Left cardiac atrium (tissue), 4 donors: ENCODE measurements at regions not wholly inside any gene's neighbourhood (a gene's known extent, or its start where the extent isn't known, plus 50 kb on each side); places are given as distances from the start of the nearest gene placed in this dataset.
"Not testable (repeated sequence)": the region's sequence is repeated elsewhere in the genome, so short reads cannot be mapped to it uniquely, and the experiment has no call there.

Experiments used
- ATAC-seq, 2 donors: fragments of 200-7000 bp; cut with Tn5 transposase; one replicate each; pipeline ENCODE4 v1.9.1; 2020; ENCODE audit warnings: mild to moderate bottlenecking in 2 of 2, moderate library complexity in 2 of 2
- DNase-seq: peaks from one replicate; pipeline ENCODE4 v3.0.0-alpha.2; 2020
- intact Hi-C, 2 donors: fragments of 100-400 bp; cut with DNase I; formaldehyde crosslinking; loops; one replicate each; pipeline versions ENCODE4 v1.14.1 to v1.15.1; 2022 to 2023
- donor health status: DM: no; HTN: yes; CAD: no.
- donor health status: DM: no; HTN: yes; CAD: no; lungs with severe emphysema.
- donor health status: DM: yes; HTN: yes; CAD: no.
- donor health status: Dilated cardiomyopathy.

DNA sequence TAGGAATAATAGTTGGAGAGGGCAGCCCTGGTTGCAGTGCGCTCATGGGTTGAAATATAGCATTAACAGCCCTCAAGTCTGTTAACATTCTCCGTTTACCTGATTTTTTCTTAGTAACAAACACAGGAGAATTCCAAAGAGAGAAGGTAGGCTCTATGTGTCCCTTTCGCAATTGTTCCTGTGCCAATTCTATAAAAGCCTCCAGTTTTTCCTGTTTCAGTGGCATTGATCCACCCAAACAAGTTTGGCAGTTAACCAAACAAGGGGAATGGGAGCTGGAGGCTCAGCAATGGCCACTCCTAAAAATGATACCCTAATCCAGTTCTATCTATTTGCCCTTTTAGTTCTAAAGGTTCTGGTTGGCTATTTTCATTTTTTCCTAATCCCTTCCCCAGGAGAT lies 151.6 kb downstream of the ZNF486 start:
- ATAC-seq = no peak
- no peak for DNase-seq
- intact Hi-C loops = no loop called here

DNA sequence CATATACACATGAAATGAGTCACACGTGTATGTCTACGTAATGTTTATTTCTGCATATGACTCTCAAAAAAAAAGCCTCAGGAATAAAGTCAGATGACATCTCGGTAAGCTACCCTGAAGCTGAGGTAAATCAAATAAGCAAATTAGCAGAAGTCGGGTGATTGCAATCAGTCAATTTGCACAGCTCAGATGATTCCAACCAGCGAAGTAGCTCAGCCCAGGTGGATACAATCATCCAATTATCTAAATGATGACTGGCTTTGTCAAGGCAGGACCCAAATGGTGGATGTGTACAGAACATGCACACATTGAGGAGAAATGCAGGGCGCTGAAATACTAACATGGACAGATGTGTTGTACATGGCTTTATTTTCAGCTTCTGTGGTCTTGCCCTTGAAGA lies 148.5 kb downstream of the ZNF486 start:
- intact Hi-C loops = no loop called here
- DNase-seq (no peak), ATAC-seq (no peak)

DNA sequence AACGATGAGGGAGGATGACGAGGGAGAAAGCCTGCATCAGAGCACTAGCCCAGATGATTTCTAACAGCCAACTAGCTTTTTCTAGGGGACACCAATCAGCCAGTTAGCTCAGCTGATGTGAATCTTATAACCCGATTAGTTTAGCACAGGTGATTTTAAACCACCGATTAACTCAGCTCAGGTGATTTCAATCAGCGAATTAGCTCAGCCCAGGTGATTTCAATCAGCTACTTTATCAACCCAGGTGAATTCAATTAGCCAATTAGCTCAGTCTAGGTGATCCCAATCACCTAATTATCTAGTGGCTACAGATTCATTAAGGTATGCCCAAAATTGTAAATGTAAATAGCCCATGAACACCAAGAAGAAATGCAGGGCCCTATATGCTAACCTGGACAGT lies 146.9 kb downstream of the ZNF486 start:
- no peak for ATAC-seq
- intact Hi-C loops = no loop called here
- DNase-seq = no peak

- DNase-seq = no peak
- no peak for ATAC-seq
- intact Hi-C loops = no loop called here
These were observed 140.1 kb downstream of the ZNF486 start for GRCh38 chr19:20307127-20307526.

- not testable (repeated sequence) for DNase-seq, ATAC-seq
These were observed 129.3 kb downstream of the ZNF486 start for GRCh38 chr19:20296314-20296713.

DNA sequence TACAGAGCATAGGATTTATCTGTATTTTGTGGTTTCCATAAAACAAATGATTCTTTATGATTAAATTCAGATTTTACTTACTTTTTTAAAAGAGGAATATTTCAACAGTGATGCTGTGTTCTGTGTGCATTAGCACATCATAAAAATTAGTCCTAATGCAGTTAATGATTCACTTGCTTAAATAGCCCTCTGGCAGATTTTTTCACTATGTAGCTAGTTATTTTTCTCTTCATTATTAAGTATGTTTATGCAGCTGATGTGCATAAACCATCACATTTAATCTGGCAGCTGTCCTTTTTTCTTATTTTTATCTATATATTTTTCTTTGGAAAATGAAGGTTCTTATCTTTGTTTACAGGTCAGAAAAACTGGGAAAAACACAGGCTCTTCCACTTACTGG lies 127.2 kb downstream of the ZNF486 start:
- intact Hi-C loops = no loop called here
- DNase-seq = no peak
- ATAC-seq = no peak

More at GRCh38 chr19:20296314-20296713, 129.3 kb downstream of the ZNF486 start:
- intact Hi-C loops = not testable (repeated sequence)

GRCh38 chr19:20292520-20292919 lies 125.5 kb downstream of the ZNF486 start:
- ATAC-seq, DNase-seq, intact Hi-C loops: not testable (repeated sequence)

- no peak for DNase-seq
- ATAC-seq = no peak
- intact Hi-C loops = no loop called here
These were observed 122.2 kb downstream of the ZNF486 start for GRCh38 chr19:20289186-20289585.

DNA sequence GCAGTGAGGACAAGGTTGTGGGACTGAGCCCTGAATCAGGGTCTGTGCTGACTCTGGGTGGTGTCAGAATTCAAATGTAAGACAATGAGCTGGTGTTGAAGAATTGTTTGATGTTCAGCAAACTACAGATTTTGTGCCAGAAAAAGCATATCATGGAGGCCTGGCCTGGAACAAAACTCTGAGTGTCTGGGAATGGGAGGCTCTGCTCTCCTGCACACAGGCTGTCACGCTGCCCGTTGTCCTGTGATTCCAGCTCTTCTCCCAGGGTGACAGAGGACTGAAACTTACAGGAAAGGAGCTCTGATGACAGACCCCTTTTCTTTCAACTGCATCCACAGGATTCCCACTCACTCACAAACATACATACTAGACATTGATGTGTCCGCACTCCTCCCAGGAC lies 120.1 kb downstream of the ZNF486 start:
- ATAC-seq = no peak
- DNase-seq = no peak
- intact Hi-C loops = no loop called here

DNA sequence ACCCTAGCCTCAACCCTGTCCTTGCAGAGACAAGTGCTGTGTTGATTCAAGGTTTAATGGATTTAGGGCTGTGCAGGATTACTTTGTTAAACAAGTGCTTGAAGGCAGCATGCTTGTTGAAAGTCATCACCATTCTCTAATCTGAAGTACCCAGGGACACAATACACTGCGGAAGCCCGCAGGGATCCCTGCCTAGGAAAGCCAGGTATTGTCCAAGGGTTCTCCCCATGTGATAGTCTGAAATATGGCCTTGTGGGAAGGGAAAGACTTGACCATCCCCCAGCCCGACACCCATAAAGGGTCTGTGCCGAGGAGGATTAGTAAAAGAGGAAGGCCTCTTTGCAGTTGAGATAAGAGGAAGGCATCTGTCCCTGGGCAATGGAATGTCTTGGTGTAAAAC lies 118.9 kb downstream of the ZNF486 start:
- DNase-seq, ATAC-seq, intact Hi-C loops: not testable (repeated sequence)

- ATAC-seq = no peak
- no peak for DNase-seq
- intact Hi-C loops = no loop called here
These were observed 112.5 kb downstream of the ZNF486 start for GRCh38 chr19:20279516-20279915.

DNA sequence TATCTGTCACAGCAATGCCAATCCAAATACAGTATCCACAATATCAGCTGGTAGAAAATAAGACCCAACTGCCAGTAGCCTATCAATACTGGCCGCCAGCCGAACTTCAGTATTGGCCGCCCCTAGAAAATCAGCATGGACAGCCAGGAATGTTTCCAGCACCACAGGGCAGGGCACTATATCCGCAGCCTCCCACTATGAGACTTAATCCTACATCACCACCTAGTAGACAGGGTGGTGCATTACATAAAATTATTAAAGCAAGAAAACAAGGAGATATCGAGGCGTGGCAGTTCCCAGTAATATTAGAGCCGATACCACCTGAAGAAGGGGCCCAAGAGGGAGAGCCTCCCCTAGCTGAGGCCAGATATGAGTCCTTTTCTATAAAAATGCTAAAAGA lies 111.3 kb downstream of the ZNF486 start:
- ATAC-seq = no peak
- DNase-seq = no peak
- intact Hi-C loops = no loop called here

- DNase-seq, intact Hi-C loops, ATAC-seq: not testable (repeated sequence)
These were observed 109.7 kb downstream of the ZNF486 start for GRCh38 chr19:20276732-20277082.

GRCh38 chr19:20276011-20276731 lies 109.2 kb downstream of the ZNF486 start:
- DNase-seq = no peak
- ATAC-seq = no peak
- intact Hi-C loops = no loop called here

DNA sequence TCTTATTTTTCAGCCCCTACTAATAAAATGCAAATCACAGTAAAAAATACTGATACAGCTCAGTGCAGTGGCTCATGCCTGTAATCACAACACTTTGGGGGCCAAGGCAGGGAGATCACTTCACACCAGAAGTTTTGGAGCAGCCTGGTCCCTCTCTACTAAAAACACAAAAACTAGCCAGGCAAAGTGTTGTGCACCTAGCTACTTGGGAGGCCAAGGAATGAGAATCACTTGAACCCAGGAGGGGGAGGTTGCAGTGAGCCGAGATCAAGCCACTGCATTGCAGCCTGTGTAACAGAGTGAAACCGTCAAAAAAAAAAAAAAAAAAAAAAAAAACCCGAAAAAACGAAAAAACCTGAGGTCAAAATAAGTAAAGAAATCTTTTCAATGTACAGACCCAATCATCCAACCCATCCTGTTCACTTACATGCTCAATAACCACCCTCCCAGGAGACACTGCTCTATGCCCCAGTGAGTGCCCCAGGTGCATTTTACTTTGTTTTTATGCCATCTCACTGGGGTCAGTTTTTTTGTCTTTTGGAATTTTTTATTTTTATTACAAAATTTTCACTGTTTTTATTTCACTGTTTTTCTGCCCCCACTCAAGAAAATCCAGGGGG lies 107.0 kb downstream of the ZNF486 start:
- intact Hi-C loops = no loop called here
- ATAC-seq (no peak), DNase-seq (no peak)

DNA sequence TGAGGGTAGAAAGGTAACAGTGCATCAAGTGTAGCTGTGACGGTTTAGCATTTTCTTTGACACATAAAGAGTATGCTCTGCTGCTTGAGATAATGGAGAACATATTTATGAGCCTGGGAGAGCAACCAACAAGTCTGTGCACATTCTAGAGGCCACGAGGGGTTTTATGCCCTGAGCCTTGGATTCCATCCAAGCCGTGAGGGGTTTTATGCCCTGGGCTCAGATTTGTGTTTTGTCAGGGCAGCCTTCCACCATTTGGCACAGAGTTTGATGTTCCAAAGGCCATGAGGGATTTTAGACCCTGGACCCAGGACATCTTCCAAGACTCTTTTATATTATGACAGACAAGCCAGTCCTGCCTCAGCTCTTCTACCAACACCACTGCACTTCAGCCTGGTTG lies 106.4 kb downstream of the ZNF486 start:
- intact Hi-C loops = no loop called here
- ATAC-seq (no peak), DNase-seq (no peak)

- intact Hi-C loops, ATAC-seq, DNase-seq: not testable (repeated sequence)
These were observed 105.6 kb downstream of the ZNF486 start for GRCh38 chr19:20272627-20273010.

GRCh38 chr19:20271927-20272626 lies 105.1 kb downstream of the ZNF486 start:
- intact Hi-C loops, DNase-seq, ATAC-seq: not testable (repeated sequence)

DNA sequence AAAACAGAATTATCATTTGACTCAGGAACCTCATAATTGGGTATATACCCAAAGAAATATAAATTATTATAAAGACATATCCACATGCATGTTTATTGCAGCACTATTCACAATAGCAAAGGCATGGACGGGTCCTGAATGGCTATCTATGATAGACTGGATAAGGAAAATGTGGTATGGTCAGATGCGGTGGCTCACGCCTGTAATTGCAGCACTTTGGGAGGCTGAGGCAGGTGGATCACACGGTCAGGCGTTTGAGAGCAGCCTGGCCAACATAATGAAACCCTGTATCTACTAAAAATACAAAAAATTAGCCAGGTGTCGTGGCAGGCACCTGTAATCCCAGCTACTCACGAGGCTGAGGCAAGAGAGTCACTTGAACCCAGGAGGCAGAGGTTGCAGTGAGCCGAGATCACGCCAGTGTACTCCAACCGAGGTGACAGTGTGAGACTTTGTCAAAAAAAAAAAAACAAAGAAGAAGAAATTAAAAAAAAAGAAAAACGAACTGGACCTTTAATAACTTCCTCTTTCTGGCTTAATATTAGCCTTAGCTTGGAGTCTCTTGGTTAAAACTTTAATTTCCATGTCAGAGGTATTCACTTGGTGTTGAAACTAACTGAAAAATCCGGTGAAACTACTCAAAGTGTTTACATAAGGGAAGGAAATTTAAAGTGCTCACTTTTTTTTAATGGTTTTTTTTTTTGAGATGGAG lies 104.4 kb downstream of the ZNF486 start:
- ATAC-seq = no peak
- intact Hi-C loops = no loop called here

GRCh38 chr19:20269461-20269860 lies 102.4 kb downstream of the ZNF486 start:
- no peak for ATAC-seq
- DNase-seq = no peak
- intact Hi-C loops = no loop called here

More for the DNA sequence above, 104.4 kb downstream of the ZNF486 start:
- no peak for DNase-seq
